H9 (cell line): ENCODE measurements at regions not wholly inside any gene's neighbourhood (a gene's known extent, or its start where the extent isn't known, plus 50 kb on each side); places are given as distances from the start of the nearest gene placed in this dataset.

Experiments used
- DNase-seq: peaks from one replicate; pipeline ENCODE4 v3.0.0-alpha.2; 2017
- H2AFZ ChIP-seq: one replicate; pipeline ENCODE4 v1.6.1; 2013; ENCODE audit warnings: mild to moderate bottlenecking, low read length, control low read depth, moderate library complexity
- H2AK5ac ChIP-seq: 2 replicates; pipeline ENCODE4 v1.6.1; 2013; ENCODE audit warnings: low read length, control low read depth, mixed read lengths; ENCODE audit not compliant: insufficient read length
- H2BK120ac ChIP-seq: one replicate; pipeline ENCODE4 v1.6.1; 2013; ENCODE audit warnings: low read depth, mild to moderate bottlenecking, low read length, control low read depth, inconsistent platforms; ENCODE audit not compliant: poor library complexity, severe bottlenecking
- H2BK12ac ChIP-seq: 2 replicates; pipeline ENCODE4 v1.6.1; 2013; ENCODE audit warnings: low read length, control low read depth, mixed read lengths, low read depth; ENCODE audit not compliant: insufficient read length
- H2BK15ac ChIP-seq: 2 replicates; pipeline ENCODE4 v1.6.1; 2013; ENCODE audit warnings: low read depth, low read length, control low read depth
- H2BK20ac ChIP-seq: one replicate; pipeline ENCODE4 v1.6.1; 2013; ENCODE audit warnings: low read depth, mild to moderate bottlenecking, low read length, control low read depth, inconsistent platforms; ENCODE audit not compliant: poor library complexity, severe bottlenecking
- H2BK5ac ChIP-seq: 2 replicates; pipeline ENCODE4 v1.6.1; 2013; ENCODE audit warnings: low read length, control low read depth, mixed read lengths; ENCODE audit not compliant: insufficient read length
- H3K14ac ChIP-seq: 2 replicates; pipeline ENCODE4 v1.6.1; 2013; ENCODE audit warnings: low read length, control low read depth; ENCODE audit not compliant: insufficient read depth
- H3K18ac ChIP-seq: 2 replicates; pipeline ENCODE4 v1.6.1; 2013; ENCODE audit warnings: low read depth, mild to moderate bottlenecking, mixed read lengths, low read length, control low read depth; ENCODE audit not compliant: insufficient read length
- H3K23ac ChIP-seq: 2 replicates; pipeline ENCODE4 v1.6.1; 2013; ENCODE audit warnings: low read length, control low read depth, mixed read lengths, low read depth; ENCODE audit not compliant: insufficient read length
- H3K23me2 ChIP-seq: 2 replicates; pipeline ENCODE4 v1.6.1; 2013; ENCODE audit warnings: low read depth, mild to moderate bottlenecking, mixed read lengths, low read length, control low read depth; ENCODE audit not compliant: insufficient read length, poor library complexity, severe bottlenecking
- H3K27ac ChIP-seq: 2 replicates; pipeline ENCODE4 v1.5.1; 2013; ENCODE audit warnings: low read length, control low read depth, mixed read lengths, low read depth; ENCODE audit not compliant: insufficient read length
- H3K27me3 ChIP-seq: 2 replicates; pipeline ENCODE4 v1.6.1; 2013; ENCODE audit warnings: low read length, control low read depth, inconsistent platforms; ENCODE audit not compliant: insufficient read depth
- H3K4ac ChIP-seq: 2 replicates; pipeline ENCODE4 v1.6.1; 2013; ENCODE audit warnings: low read depth, mild to moderate bottlenecking, control low read depth, inconsistent platforms, low read length, moderate library complexity
- H3K4me1 ChIP-seq: 2 replicates; pipeline ENCODE4 v1.6.1; 2013; ENCODE audit warnings: low read length, control low read depth, inconsistent platforms; ENCODE audit not compliant: insufficient read depth
- H3K4me2 ChIP-seq: 2 replicates; pipeline ENCODE4 v1.6.1; 2013; ENCODE audit warnings: low read length, control low read depth, mixed read lengths; ENCODE audit not compliant: insufficient read length, insufficient read depth
- H3K56ac ChIP-seq: 2 replicates; pipeline ENCODE4 v1.6.1; 2013; ENCODE audit warnings: low read depth, mild to moderate bottlenecking, mixed read lengths, low read length, control low read depth; ENCODE audit not compliant: insufficient read length
- H3K79me1 ChIP-seq: 2 replicates; pipeline ENCODE4 v1.6.1; 2013; ENCODE audit warnings: low read depth, mild to moderate bottlenecking, moderate library complexity, low read length, control low read depth, inconsistent platforms; ENCODE audit not compliant: insufficient read depth, poor library complexity, severe bottlenecking
- H3K79me2 ChIP-seq: 2 replicates; pipeline ENCODE4 v1.6.1; 2013; ENCODE audit warnings: low read length, control low read depth, inconsistent platforms; ENCODE audit not compliant: insufficient read depth
- H3K9ac ChIP-seq: 2 replicates; pipeline ENCODE4 v1.6.1; 2013; ENCODE audit warnings: low read length, control low read depth, mixed read lengths; ENCODE audit not compliant: insufficient read length; ENCODE audit errors: extremely low read depth
- H3K9me3 ChIP-seq: one replicate; pipeline ENCODE4 v1.6.1; 2013; ENCODE audit warnings: low read depth, low read length, inconsistent platforms; ENCODE audit not compliant: control insufficient read depth
- H3T11ph ChIP-seq: one replicate; pipeline ENCODE4 v1.6.1; 2013; ENCODE audit warnings: mild to moderate bottlenecking, low read length, control low read depth, inconsistent platforms
- H4K20me1 ChIP-seq: one replicate; pipeline ENCODE4 v1.6.1; 2013; ENCODE audit not compliant: control insufficient read depth, insufficient read length, insufficient read depth
- H4K5ac ChIP-seq: 2 replicates; pipeline ENCODE4 v1.6.1; 2013; ENCODE audit warnings: low read depth, mild to moderate bottlenecking, mixed read lengths, low read length, control low read depth; ENCODE audit not compliant: insufficient read length
- H4K8ac ChIP-seq: replicated peaks from 2 replicates; pipeline ENCODE4 v1.6.1; 2013; ENCODE audit warnings: low read length, control low read depth, mixed read lengths, low read depth; ENCODE audit not compliant: insufficient read length
- H4K91ac ChIP-seq: 2 replicates; pipeline ENCODE4 v1.6.1; 2013; ENCODE audit warnings: low read depth, mild to moderate bottlenecking, moderate library complexity, mixed read lengths, low read length, control low read depth; ENCODE audit not compliant: insufficient read length
- H3K27ac Mint-ChIP-seq, 3 experiments: 2 replicates in 2 of 3; 3 replicates in 1 of 3; pipeline ENCODE4 v1.8.0; 2020 to 2021; ENCODE audit warnings: mixed read lengths in 3 of 3, mild to moderate bottlenecking in 1 of 3, moderate library complexity in 1 of 3
- H3K27me3 Mint-ChIP-seq: 2 replicates; pipeline ENCODE4 v1.8.0; 2021; ENCODE audit warnings: low read depth, mild to moderate bottlenecking, moderate library complexity, mixed read lengths
- H3K36me3 Mint-ChIP-seq, 3 experiments: 2 replicates in 2 of 3; 3 replicates in 1 of 3; pipeline ENCODE4 v1.8.0; 2020 to 2021; ENCODE audit warnings: low read depth in 3 of 3, mixed read lengths in 3 of 3; ENCODE audit not compliant: insufficient read depth in 1 of 3
- H3K4me1 Mint-ChIP-seq, 2 experiments: 2 replicates each; pipeline ENCODE4 v1.8.0; 2020; ENCODE audit warnings: mixed read lengths in 2 of 2
- H3K4me3 Mint-ChIP-seq, 2 experiments: 2 replicates in 1 of 2; 3 replicates in 1 of 2; pipeline ENCODE4 v1.8.0; 2020 to 2021; ENCODE audit warnings: mild to moderate bottlenecking in 2 of 2, mixed read lengths in 2 of 2, moderate library complexity in 1 of 2
- H3K9me3 Mint-ChIP-seq, 2 experiments: 2 replicates in 1 of 2; 3 replicates in 1 of 2; pipeline ENCODE4 v1.8.0; 2020; ENCODE audit warnings: mild to moderate bottlenecking in 2 of 2, mixed read lengths in 2 of 2, moderate library complexity in 1 of 2
- CTCF ChIP-seq: fragments of 200-600 bp; sonication (generic); conservative IDR thresholded peaks from 3 replicates; pipeline ENCODE4 v1.8.0; 2021; ENCODE audit warnings: antibody characterized with exemption, mild to moderate bottlenecking

GRCh38 chr4:108272986-108273385, 104.3 kb upstream of the LEF1 start:
- Mint-ChIP-seq H3K36me3 (no peaks in the 10 kb centered on the region), H3K4me3 (no peak overlapping the region), H3K27me3 (no peaks in the 10 kb centered on the region), H3K9me3 (no peaks in the 10 kb centered on the region; a peak in 1 of 5 replicates), H3K27ac (no peak overlapping the region), H3K4me1 (peaks cover 0 to 3% of the 10 kb centered on the region in 2 experiments; a peak in 1 of 4 replicates)
- Histone ChIP-seq H2AK5ac (no peak overlapping the region), H4K8ac (no peak overlapping the region), H2BK12ac (no peak overlapping the region), H2BK15ac (no peak overlapping the region), H2BK20ac (no peak overlapping the region), H3K4me2 (no peak overlapping the region), H3K79me1 (no peaks in the 10 kb centered on the region), H2AFZ (no peak overlapping the region), H4K91ac (no peak overlapping the region), H3K14ac (no peak overlapping the region), H4K20me1 (no peaks in the 10 kb centered on the region), H3K9ac (no peak overlapping the region), H3K56ac (no peak overlapping the region), H3K9me3 (no peaks in the 10 kb centered on the region), H3K4me1 (no peaks in the 10 kb centered on the region), H4K5ac (no peak overlapping the region), H3T11ph (no peak overlapping the region), H3K18ac (no peak overlapping the region), H3K23ac (no peak overlapping the region), H3K27ac (no peak overlapping the region), H3K23me2 (no peaks in the 10 kb centered on the region), H3K4ac (no peak overlapping the region), H2BK5ac (no peak overlapping the region), H3K79me2 (no peaks in the 10 kb centered on the region), H2BK120ac (no peak overlapping the region), H3K27me3 (no peaks in the 10 kb centered on the region; the same call in 1 of the 2 replicates)
- DNase-seq, result no peak
- TF ChIP-seq CTCF, result no peak
